Right cardiac atrium (tissue), 5 donors: ENCODE measurements at regions not wholly inside any gene's neighbourhood (a gene's known extent, or its start where the extent isn't known, plus 50 kb on each side); places are given as distances from the start of the nearest gene placed in this dataset.

Experiments
- ATAC-seq, 2 donors: fragments of 200-7000 bp; cut with Tn5 transposase; one replicate each; pipeline versions ENCODE4 v1.8.0 to v1.9.1; 2020; ENCODE audit warnings: moderate library complexity in 2 of 2, mild to moderate bottlenecking in 1 of 2
- DNase-seq, 3 donors: peaks; one replicate each; pipeline ENCODE4 v3.0.0-alpha.2; 2020
- H3K27ac ChIP-seq: one replicate; pipeline ENCODE4 v1.5.1; 2013; ENCODE audit warnings: mild to moderate bottlenecking, low read length, control low read depth, moderate library complexity
- H3K27me3 ChIP-seq: one replicate; pipeline ENCODE4 v1.6.1; 2013; ENCODE audit not compliant: control insufficient read depth, insufficient read depth
- H3K4me1 ChIP-seq: one replicate; pipeline ENCODE4 v1.6.1; 2013; ENCODE audit warnings: low read length; ENCODE audit not compliant: control insufficient read depth, insufficient read depth
- H3K4me3 ChIP-seq: one replicate; pipeline ENCODE4 v1.5.1; 2013; ENCODE audit warnings: low read length, control low read depth
- H3K9me3 ChIP-seq: one replicate; pipeline ENCODE4 v1.6.1; 2013; ENCODE audit warnings: low read length; ENCODE audit not compliant: control insufficient read depth
- whole genome bisulfite sequencing: extraction: QIAGEN DNeasy Blood & Tissue Kit; methylation state at CpG from one replicate; pipeline ENCODE4 v1.1.7; 2013; 5-methylcytosine and 5-hydroxymethylcytosine counted together
- intact Hi-C, 4 donors: fragments of 100-400 bp; cut with DNase I; formaldehyde crosslinking; loops; one replicate each; pipeline versions ENCODE4 v1.11.0 to v1.14.0; 2022 to 2023
- donor health status: healthy with polysubstance abuse.
- donor health status: DM: no; HTN: yes; CAD: no.
- donor health status: DM: no; HTN: no; CAD: no.
- donor health status: DM: no; HTN: yes; CAD: no; lungs with severe emphysema.
- donor health status: DM: yes; HTN: yes; CAD: no.

DNA sequence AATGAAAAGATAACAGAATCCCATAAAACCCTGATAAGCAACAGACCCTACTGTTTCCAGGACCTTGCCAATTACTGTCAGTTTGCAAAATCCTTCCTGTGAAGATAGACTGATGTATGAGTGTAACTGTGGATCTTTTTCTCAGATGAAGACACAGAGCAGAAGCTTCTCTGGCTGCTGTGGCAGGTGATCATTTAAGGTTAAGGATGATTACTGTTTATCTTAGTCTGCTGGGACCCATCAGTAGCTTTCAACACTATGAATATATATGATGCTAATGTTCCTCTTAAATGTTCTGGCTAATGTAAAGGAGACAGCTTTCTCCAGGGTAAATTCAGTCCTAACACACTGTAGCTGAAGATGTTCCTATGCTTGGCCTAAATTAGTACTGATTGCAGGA lies 56.0 kb upstream of the CTTNBP2 start:
- Histone ChIP-seq H3K27me3 (no peaks in the 10 kb centered on the region), H3K4me3 (no peak overlapping the region), H3K4me1 (no peaks in the 10 kb centered on the region), H3K27ac (no peak overlapping the region), H3K9me3 (no peaks in the 10 kb centered on the region)
- DNase-seq (no peak), ATAC-seq (no peak)
- intact Hi-C loops = no loop called here

DNA sequence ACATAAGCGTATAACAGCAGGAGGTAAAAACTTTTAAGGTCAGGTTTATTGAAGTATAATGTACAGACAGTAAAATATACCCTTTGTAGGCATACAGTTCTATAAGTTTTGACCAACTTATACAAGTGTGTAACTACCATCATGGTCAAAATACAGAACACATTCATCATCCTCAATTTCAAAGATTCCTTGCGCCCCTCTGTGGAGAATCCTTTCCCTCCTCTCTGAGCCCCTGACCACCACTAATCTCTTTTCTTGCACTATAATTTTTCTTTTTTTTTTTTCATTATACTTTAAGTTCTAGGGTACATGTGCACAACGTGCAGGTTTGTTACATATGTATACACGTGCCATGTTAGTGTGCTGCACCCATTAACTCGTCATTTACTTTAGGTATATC lies 58.1 kb upstream of the CTTNBP2 start:
- WGBS = 79% methylated on average over 5 of the region's 5 CpGs
- DNase-seq (no peak), ATAC-seq (no peak)
- H3K9me3 ChIP-seq = no peaks in the 10 kb centered on the region
- intact Hi-C loops = no loop called here
- no peak overlapping the region for H3K4me3 ChIP-seq
- no peaks in the 10 kb centered on the region for H3K27me3 ChIP-seq
- no peak overlapping the region for H3K27ac ChIP-seq
- no peaks in the 10 kb centered on the region for H3K4me1 ChIP-seq

DNA sequence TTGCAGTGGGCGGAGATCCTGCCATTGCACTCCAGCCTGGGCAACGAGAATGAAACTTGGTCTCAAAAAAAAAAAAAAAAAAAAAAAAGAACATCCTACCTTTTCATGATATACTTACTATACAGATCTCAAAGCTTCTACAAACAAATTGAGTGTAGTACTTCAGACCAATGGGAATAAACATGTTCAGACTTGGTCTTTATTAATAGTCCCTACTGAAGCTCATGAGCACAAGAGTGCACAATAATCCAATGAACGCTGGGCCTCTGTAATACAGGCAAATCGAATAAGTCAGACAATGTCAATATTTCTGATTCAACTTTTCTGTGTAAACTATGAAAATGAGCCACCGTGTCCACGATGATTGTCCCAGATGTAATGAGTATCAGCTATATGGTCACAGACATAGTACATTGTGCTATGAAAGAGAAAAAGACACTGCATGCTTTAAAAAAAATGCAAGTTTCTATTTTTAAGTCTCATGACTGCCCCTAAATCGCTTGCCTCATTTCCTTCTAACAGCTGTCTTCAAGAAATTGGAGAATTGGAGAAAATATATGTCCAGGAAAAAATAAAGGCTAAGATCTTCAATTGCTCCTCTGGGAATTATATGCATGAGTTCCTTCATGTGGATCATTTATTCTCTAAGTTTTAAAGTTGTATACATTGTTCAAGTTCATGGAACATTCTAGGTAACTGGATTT lies 64.0 kb upstream of the CTTNBP2 start:
- intact Hi-C loops = no loop called here
- H3K4me1 ChIP-seq = no peaks in the 10 kb centered on the region
- no peak for ATAC-seq
- H3K27ac ChIP-seq = no peak overlapping the region
- no peaks in the 10 kb centered on the region for H3K9me3 ChIP-seq
- H3K27me3 ChIP-seq = no peaks in the 10 kb centered on the region
- H3K4me3 ChIP-seq = no peak overlapping the region
- DNase-seq = no peak
- 69% methylated on average over 7 of the region's 7 CpGs for WGBS

DNA sequence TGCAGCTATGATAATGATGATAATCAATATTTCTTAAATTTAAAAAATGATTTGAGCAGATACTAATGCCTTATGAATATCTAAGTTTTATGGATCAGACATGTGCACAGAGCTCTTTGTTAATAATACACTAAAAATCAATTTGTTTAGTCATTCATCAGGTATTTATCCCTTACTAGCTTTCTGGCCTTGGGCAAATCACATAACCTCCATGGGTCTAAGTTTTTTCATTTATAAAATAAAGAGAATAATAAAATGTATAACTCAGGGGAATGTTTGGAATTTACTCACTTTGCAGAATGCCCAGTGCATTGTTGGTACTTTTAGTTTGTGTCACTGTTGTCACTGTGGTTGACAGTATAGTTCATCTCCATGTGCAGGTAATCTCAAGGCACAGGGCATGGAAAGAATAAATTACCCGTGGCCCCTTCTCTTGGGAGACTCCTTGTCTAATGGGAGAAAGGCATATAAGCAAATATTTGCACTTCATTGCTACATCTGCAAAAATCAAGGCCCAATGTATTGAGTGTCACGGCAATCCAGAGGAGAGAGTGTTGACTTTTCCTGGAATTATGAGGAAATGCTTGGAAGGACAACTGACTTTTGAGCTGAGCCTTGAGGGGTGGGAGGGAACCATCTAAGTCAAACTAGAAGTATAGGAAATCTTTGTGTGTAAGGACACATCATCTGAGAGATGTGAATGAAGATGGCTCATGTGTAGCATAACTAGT lies 64.7 kb upstream of the CTTNBP2 start:
- intact Hi-C loops = no loop called here
- H3K4me3 ChIP-seq = no peak overlapping the region
- WGBS = 68% methylated on average over 2 of the region's 2 CpGs

DNA sequence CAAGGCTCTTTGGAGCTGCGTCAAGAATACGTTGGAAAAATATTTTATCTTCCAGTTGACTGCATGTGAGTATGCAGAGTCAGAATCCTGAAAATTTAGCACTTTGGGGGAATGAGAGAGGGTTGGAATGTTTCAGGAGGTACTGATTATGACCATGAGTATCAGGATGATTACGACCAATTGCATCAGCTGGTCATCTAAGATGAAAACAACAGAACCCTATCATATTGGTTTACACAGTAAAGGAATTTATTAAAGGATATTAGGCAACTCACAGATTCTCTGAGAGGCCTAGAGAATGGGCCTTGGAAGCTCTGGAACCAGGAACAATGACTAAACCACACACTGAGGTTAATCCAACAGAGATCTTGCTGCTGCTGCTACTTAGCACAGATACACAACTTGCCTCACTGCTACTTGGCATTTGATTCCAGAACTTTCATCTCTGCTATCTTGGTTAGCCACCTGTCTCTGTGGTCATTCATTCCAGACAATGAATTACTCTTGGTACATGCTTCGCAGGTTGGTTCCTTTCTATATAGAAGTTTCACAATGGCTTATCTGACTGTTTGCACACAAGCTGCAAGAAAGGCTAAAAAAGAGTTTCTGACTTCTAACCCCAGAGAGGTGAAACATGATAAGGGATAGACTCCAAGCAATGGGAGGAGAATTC lies 68.0 kb upstream of the CTTNBP2 start:
- ATAC-seq (no peak), DNase-seq (no peak)
- WGBS = 63% methylated on average over 4 of the region's 4 CpGs
- H3K27me3 ChIP-seq = no peaks in the 10 kb centered on the region
- intact Hi-C loops = no loop called here
- H3K27ac ChIP-seq = no peak overlapping the region
- no peaks in the 10 kb centered on the region for H3K4me1 ChIP-seq
- no peak overlapping the region for H3K4me3 ChIP-seq
- no peaks in the 10 kb centered on the region for H3K9me3 ChIP-seq

More for the DNA sequence above, 64.7 kb upstream of the CTTNBP2 start:
- DNase-seq = no peak
- no peaks in the 10 kb centered on the region for H3K27me3 ChIP-seq
- H3K9me3 ChIP-seq = no peaks in the 10 kb centered on the region
- no peaks in the 10 kb centered on the region for H3K4me1 ChIP-seq
- no peak overlapping the region for H3K27ac ChIP-seq
- no peak for ATAC-seq

DNA sequence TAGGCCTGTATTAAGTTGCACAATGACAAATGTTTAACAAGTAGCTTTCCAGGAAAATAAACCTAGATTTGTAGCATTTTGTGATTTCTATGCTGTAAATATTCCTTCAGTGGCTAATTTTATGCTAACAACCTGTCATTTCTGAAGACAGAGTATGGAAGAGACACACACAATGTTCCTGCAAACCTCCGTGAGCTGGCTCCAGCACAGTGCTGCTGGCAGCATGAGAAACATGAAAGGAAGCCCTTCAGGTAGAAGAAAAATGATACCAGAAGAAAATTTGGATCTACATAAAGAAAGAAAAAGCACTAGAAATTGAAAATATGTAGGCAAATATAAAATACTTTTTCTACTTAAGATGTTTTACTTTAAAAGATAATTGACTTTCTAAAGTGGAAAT lies 69.5 kb upstream of the CTTNBP2 start:
- no peak for DNase-seq
- Histone ChIP-seq H3K4me3 (no peak overlapping the region), H3K9me3 (no peaks in the 10 kb centered on the region), H3K27ac (no peak overlapping the region), H3K4me1 (no peaks in the 10 kb centered on the region), H3K27me3 (no peaks in the 10 kb centered on the region)
- 84% methylated on average over 1 of the region's 1 CpG for WGBS
- intact Hi-C loops = no loop called here
- ATAC-seq = no peak

DNA sequence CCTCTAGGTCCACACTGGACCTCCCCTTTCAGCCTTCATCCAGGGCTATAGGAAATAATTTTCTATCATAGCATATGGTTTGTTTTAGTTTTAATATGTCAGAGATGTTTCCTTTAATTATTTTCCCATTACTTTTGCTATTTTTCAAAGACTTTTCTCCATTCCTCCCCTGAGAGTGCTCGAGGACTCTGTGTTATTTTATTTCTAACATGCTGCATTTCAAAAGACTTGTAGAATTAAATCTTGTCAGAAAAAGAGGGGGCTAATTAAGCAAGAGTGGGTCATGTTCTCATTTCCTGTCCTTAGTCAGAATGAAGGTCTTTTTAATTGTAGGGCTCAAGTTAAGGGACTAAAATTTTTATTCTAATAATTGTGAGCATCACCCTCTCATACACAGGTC lies 71.6 kb upstream of the CTTNBP2 start:
- 65% methylated on average over 1 of the region's 1 CpG for WGBS
- no peak overlapping the region for H3K27ac ChIP-seq
- DNase-seq (no peak), ATAC-seq (no peak)
- no peaks in the 10 kb centered on the region for H3K27me3 ChIP-seq
- intact Hi-C loops = no loop called here
- no peaks in the 10 kb centered on the region for H3K9me3 ChIP-seq
- H3K4me3 ChIP-seq = no peak overlapping the region
- no peaks in the 10 kb centered on the region for H3K4me1 ChIP-seq

DNA sequence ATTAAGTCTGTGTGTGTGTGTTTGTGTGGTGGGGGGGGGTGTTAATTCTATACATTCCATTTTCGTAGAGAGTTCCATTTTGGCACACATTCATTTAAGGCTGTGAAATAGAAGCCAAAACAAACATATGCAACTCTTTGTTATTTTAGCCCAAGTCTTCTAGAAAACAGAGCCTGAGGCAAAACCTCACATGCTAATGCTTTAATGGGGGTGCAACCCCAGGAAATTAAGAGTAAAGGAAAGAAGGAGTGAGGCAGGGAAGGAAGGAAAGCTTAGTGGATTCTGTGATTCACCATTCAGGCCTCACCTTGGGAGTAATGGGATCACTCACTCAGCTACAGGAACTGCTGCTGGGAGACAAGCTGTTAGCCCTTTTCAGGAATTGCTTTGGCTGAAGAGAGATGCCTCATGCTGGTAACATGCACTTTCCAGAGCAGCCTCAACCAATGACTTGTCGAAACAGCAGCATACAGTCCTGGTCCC lies 73.0 kb upstream of the CTTNBP2 start:
- intact Hi-C loops = no loop called here

DNA sequence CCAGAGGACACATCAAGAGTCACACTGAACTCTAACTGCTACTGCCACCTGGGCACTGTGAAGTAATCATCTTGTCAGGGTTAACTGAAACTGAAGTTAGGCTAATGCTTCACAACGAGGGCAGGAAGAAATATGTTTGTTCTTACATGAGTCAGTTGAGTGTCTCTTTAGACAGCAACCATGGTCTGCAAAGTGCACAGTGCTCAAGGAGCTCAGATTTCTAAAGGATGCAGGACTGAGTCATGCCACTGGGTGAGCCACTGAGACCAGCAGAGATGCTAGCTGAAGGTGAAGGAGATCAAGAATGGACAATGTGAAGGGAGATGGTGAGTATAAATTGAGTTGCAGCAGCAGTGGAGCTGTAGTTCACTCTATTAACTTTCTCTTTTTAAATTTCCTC lies 76.0 kb upstream of the CTTNBP2 start:
- Histone ChIP-seq H3K4me1 (no peaks in the 10 kb centered on the region), H3K4me3 (no peak overlapping the region), H3K9me3 (no peaks in the 10 kb centered on the region), H3K27ac (no peak overlapping the region), H3K27me3 (no peaks in the 10 kb centered on the region)
- DNase-seq = no peak
- WGBS = 54% methylated on average over 1 of the region's 1 CpG
- intact Hi-C loops = no loop called here
- no peak for ATAC-seq

More for the DNA sequence above, 73.0 kb upstream of the CTTNBP2 start:
- DNase-seq (no peak), ATAC-seq (no peak)
- no peaks in the 10 kb centered on the region for H3K4me1 ChIP-seq
- no peaks in the 10 kb centered on the region for H3K9me3 ChIP-seq
- H3K27me3 ChIP-seq = no peaks in the 10 kb centered on the region
- H3K27ac ChIP-seq = no peak overlapping the region
- WGBS = 53% methylated on average over 2 of the region's 2 CpGs
- H3K4me3 ChIP-seq = no peak overlapping the region

DNA sequence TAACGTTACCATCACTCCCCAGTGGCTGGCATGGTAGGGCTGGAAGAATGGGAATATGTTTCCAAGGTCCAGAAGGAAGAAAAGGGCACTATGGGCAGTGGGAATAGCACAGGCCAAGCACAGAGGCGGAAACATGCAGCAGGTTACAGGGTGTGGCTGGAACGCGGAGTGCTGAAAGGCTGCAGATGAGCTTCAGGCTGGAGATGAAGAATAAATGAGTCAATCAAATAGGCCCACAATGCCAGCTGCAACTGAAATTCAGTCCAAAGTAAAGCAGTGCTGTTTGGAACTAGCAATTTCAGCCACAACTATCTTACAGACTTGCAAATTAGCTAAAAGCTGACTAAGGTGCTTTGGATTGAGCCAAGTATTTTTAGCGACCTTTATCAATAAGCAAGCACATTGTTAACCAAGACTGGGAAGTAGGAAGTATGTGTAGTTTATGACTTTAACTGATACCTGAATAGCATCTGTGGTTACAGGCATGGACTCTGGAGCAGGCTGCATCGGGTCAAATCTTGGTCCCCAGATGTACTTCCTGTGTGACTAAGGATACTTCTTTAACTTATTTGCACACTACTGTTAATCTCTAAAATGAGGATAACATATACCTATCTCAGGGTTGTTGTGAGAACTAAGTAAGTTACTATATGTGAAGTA lies 77.5 kb upstream of the CTTNBP2 start:
- Histone ChIP-seq H3K27ac (no peak overlapping the region), H3K4me3 (no peak overlapping the region), H3K27me3 (no peaks in the 10 kb centered on the region), H3K4me1 (no peaks in the 10 kb centered on the region), H3K9me3 (no peaks in the 10 kb centered on the region)
- DNase-seq = no peak
- 71% methylated on average over 6 of the region's 6 CpGs for WGBS
- no peak for ATAC-seq
- intact Hi-C loops = no loop called here

DNA sequence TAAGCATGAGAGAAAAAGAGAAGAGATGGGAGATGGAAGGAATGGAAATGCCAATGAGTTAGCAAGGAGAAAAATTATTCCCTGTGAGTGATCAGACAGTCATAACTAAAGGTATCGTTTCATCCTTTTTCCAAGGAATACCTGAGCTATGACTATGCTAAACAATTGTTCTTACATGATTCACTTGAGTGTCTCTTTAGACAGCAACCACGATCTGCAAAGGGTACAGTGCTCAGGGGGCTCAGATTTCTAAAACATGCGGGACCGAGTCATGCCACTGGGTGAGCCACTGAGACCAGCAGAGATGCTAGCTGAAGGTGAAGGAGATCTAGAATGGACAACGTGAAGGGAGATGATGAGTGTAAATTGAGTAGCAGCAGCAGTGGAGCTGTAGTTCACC lies 78.0 kb upstream of the CTTNBP2 start:
- Histone ChIP-seq H3K4me3 (no peak overlapping the region), H3K4me1 (no peaks in the 10 kb centered on the region), H3K27ac (no peak overlapping the region), H3K27me3 (no peaks in the 10 kb centered on the region), H3K9me3 (no peaks in the 10 kb centered on the region)
- intact Hi-C loops = no loop called here
- WGBS = 79% methylated on average over 5 of the region's 5 CpGs
- ATAC-seq = no peak
- no peak for DNase-seq
